GM19328 (cell line): ENCODE measurements at regions not wholly inside any gene's neighbourhood (a gene's known extent, or its start where the extent isn't known, plus 50 kb on each side); places are given as distances from the start of the nearest gene placed in this dataset.
"Not testable (repeated sequence)": the region's sequence is repeated elsewhere in the genome, so short reads cannot be mapped to it uniquely, and the experiment has no call there.

Source experiments
- ATAC-seq: cut with Tn5 transposase; IDR thresholded peaks from one replicate; pipeline ENCODE4 v1.9.1; 2021; ENCODE audit warnings: mild to moderate bottlenecking, moderate library complexity; ENCODE audit not compliant: unreplicated experiment

DNA sequence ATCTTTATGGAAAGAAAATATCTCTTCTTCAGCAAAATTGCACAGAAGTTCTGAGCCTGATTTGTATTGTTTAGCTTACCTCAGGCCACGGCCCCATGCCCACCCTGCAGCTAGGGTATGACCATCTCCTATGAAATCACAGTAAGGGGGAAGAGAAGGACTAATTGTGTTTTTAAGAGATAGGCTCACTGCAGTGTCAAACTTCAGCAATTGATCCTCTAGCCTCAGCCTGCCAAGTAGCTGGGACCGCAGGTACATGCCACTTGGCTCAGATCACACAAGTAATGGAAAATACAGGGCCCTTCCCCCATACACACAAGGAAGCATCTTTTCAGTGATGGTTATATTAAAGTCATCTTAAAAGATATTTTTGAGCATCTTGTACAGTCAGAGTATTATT lies 60.0 kb downstream of the DMAC1 start:
- ATAC-seq = no peak

DNA sequence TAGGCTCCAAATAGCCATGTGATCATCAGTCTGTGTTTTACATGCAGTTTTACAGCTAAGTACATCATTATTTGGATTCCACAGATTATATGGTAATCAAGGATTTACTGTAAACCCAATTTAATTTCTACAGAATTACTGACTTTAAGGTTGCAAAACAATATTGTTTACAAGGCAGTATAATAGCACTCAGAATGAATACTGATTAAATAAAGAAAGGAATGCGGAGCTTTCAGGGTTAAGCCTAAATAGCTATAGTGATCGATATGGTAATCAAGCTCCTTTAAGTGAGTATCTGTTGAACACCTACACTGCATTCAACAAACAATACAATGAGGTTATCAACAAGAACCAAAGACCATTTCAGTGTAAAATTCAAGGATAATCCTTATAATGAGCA lies 64.3 kb downstream of the DMAC1 start:
- ATAC-seq = no peak

DNA sequence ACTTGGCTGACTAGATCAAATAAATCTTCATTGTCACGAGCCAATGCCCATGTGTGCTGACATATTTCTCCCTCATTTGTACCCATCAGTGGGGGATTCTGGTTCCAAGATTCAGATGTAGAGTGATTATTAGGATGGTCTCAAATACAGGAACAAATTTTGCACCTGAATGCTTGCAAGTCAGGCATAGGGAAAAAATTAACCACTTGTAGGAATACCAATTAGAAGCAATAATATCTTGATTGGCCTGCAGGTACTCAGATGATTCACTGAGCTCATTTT lies 69.5 kb downstream of the DMAC1 start:
- no peak for ATAC-seq

DNA sequence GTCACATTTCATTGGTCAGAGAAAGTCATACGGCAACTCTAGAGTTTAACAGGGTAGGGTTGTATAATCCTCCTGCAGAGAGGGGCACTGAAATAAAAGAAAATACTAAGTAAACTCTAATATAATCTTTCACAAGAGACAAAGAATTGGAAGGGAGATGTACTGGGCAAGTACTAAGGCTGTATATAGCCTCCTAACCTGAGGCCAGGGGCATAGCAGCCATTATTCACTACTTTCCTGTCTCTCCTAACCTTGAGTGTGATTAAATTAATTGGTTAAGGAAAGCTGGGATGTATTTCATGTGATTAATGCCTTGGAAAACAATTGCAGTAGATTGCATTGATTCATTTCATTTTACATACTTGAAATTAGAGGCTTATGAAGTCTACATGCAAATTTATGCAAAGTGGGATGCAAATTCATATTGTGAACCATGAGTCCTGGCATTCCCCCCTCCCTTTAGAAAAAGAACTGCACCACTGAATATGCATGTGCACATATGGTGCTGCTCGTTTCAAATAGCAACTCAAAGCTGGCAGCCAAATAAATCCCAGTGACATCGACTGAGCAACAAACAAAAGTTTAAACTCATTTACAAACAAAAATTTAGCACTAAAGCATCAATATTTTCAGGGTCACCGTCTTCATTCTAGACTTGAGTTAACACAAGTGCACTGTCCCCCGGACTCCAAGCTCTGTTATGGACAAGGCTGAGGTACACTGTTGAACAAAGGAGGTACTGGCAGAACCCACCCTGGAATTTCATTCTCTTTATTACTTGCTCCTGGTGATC lies 70.0 kb downstream of the DMAC1 start:
- ATAC-seq = no peak

DNA sequence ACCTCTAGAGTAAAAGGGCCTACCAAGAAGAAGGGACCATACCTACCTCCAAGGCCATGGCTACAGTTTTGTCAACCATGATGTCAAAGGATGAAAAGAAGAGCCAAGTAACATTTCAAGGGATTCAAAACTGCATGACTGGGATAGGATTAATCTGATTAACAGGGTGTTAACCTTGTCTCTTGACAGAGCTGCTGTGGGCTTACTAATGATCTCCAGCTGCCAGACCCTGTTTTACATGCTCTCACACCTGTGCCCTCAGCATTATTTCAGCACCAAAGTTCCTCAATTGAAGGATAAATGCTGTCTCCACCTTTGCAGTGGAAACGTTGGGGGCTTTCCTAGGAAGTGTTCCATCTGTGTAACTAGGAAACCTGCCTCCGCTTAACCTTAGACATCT lies 78.3 kb downstream of the DMAC1 start:
- ATAC-seq = no peak

DNA sequence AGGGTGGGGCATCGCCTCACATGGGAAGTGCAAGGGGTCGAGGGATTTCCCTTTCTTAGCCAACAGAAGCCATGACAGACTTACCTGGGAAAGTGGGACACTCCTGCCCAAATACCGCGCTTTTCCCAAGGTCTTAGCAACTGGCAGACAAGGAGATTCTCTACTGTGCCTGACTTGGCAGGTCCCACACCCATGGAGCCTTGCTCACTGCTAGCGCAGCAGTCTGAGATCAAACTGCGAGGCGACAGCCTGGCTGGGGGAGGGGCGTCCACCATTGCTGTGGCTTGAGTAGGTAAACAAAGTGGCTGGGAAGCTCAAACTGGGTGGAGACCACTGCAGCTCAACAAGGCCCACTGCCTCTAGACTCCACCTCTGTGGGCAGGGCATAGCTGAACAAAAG lies 86.5 kb downstream of the DMAC1 start:
- ATAC-seq = not testable (repeated sequence)

DNA sequence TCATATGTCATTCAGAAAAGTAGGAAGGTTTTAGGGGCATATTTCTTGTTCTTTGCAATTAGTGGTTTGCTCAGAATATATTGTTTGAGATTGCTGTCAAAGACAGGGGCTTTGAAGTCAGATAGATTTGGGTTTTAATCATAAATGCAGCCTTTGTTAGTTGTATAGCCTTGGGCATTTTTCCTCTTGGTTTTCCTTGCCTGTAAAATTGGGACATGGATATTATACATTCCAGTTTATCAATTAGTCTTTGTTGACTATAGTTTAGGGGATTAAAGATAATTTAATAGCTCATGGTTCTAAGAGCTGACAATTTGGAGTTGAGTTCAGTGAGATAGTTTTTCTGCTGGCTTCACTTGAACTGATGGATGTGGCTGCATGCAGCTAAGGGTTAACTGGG lies 88.9 kb downstream of the DMAC1 start:
- no peak for ATAC-seq

DNA sequence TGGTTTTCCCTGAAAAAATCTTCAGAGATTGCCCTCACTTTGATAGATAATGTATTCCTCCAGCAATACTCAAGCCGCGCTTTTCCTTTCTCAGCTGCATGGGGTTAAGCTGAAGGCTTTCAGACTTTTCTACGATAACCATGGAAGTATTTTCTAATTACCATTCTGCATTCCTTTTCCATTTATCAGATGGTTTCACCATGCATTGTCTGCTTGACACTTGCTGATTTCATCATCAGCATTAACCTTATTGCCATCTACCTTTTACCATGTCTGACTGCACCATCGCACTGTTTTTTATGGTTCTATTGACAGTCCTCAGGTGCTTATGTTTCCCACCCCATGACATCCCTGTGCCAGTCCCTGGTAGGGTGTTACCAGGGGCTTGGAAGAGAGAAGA lies 91.6 kb downstream of the DMAC1 start:
- ATAC-seq = no peak

DNA sequence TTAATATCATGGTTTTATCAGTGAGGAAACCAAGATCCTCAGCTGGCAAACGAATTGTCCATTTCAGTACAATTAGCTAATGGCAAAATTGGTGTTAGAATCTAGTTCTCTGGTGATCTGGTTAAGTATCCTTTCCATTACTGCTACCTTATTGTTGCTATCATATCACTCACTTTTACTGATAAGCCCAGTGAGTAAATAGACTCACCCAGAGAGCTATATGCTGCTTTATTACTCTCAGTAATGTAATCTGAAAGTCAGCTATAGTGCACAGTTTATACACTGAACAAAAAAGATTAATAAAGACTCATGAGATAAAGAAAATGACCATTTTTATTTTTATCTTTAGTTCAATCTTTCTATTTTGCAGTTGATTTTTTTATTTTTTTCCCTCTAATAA lies 95.0 kb downstream of the DMAC1 start:
- ATAC-seq = no peak

DNA sequence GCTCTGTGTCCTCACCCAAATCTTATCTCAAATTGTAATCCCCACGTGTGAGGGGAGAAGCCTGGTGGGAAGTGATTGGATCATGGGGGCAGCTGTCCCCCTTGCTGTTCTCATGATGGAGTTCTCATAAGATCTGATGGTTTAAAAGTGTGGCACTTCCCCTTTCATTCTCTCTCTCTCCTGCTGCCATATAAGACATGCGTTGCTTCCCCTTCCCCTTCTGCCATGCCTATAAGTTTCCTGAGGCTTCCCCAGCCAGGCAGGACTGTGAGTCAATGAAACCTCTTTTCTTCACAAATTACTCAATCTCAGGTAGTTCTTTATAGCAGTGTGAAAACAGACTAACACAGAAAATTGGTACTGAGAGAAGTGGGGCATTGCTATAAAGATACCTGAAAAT lies 107.7 kb downstream of the DMAC1 start:
- no peak for ATAC-seq

DNA sequence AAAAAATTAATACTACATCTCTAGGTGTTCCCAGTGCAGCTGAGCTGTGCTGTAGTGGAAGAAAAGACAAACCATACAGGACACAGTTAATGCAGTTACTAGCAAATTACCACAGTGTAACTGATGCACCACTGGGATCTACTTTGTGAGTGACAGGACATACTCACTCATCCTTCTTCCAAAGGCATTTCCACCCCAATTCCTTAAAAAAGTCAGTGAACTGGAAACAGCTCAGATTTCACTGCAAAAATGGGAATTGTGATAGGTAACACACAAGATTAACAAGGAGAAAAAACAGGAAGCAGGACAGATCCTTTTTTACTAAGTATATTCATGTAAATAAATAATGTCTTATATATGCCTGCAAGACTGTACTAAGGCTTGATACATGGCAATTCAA lies 109.6 kb downstream of the DMAC1 start:
- no peak for ATAC-seq

DNA sequence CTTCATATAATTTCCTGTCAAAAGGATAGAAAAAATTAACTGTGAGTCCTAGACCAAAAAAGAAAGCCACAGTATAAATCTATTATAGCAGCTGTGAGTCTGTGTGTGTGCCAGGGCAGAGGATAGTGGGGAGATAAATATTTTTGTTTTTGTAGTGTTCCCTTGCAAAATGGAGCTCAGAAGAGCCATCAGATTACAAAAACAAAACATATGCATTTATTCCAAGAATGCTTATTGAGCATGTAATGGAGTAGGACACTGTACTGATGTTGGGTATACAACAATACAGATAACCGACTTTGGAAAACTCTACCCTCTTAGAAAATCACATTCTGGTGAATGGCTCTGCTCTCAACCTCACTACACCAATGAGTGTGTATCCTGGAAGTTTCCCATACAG lies 111.0 kb downstream of the DMAC1 start:
- no peak for ATAC-seq

DNA sequence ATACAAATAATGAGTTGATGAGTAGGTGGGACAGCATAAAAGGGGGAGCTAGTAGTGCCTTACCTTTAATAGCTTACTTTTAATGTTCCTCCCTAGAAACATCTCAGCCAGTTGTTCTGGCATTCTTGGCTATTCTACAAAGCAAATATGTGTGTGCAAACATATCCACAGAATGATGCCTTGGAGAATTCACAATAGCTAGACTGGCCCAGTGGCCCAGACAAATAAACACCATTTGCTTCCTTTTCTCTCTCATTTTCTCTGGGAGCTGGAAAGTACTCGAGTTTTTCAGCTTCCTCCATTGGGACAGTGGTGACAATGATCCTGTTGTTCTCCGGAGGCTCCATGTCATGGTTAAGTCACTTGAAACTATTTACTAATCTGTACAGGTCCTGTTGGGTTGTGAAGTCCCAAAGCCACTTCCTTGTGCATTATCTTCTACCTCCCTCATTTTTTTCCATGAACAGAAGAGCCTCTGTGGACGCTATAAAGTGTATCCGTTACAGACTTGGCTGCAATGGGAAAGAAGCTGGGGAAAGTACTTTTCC lies 122.9 kb downstream of the DMAC1 start:
- ATAC-seq = no peak

DNA sequence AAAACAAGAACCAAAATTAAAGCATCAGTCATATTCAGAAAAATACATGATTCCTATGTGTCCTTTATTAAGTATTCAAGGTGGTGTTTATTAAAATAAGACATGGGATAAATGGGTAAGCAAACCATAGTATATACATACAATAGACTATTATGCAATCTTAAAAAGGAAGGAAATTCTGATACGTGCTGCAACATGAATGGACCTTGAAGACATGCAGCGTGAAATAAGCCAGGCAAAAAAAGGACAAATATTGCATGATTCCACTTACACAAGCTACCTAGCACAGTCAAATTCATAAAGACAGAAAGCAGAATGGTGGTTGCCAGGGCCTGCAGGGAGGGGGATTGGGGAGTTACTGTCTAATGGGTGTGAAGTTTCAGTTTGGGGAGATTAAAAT lies 127.7 kb downstream of the DMAC1 start:
- no peak for ATAC-seq

DNA sequence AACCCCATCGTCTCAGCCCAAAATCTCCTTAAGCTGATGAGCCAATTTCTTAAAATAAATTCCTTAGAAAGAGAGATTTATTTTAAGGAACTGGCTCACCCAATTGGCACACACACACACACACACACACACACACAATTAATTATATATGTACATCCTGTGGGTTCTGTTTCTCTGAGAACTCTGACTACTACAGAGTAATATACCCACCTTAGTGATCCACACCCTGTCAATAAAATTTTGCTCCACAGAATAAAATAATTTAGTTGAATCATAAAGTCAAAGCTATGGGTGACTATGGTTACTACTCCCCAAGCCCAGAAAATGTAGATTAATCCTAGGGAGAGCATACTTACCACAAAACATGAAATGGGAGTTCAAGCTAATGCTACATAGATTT lies 131.0 kb downstream of the DMAC1 start:
- no peak for ATAC-seq

DNA sequence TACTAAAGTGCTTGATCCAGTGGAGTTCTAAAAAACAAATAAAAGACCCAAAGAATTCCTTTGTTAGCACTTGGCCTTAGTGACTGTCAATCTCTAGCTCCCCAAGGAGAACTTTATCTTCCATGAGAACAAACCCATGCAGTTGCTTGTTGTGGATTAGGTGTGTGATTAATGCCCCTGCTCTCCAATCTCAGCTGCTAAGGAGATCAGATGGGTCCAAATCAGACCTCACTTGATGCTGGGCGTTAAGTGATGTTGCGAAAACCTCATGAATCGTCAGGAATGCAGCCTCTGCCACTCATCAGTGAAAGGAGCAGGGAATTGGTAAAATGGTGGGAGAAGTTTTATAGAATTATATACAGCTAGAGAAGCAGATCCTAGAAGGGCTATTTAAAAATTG lies 133.7 kb downstream of the DMAC1 start:
- no peak for ATAC-seq

DNA sequence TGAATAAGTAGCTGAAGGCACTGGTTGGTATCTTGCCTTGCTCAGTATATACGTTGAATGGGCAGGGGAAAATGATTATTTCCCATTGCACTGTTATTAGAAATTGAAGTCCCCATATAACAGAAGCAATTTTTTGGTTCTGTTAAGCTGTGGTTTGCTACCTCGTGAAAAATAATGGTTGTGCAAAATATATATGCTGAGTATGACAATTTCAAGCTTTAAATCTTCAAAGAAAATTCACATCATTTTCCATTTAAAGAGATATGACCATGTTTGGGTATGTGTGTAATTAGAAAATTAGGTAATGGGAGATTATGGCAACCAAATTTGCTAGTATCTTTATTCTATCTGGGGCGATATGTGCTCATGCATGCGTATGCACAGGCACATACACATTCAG lies 139.8 kb downstream of the DMAC1 start:
- ATAC-seq = no peak

DNA sequence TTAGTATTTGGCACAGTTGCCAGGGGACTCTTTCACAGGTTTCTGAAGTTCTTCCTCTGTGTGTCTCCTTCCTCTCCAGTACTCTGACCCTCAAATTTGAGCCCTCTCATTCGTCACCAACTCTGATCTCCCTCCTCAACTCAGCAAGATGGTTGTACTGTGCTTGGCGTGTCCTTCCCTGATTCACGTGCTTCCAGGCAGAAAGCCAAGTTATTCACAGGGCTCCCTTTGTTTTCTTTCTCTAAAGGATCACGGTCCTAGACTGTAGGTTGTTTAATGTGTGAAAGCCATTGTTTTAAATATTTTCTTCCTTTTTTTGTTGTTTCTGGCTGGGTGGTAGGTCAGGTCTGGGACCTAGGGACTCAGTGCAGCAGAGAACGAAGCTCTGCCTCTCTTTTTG lies 142.9 kb downstream of the DMAC1 start:
- no peak for ATAC-seq

DNA sequence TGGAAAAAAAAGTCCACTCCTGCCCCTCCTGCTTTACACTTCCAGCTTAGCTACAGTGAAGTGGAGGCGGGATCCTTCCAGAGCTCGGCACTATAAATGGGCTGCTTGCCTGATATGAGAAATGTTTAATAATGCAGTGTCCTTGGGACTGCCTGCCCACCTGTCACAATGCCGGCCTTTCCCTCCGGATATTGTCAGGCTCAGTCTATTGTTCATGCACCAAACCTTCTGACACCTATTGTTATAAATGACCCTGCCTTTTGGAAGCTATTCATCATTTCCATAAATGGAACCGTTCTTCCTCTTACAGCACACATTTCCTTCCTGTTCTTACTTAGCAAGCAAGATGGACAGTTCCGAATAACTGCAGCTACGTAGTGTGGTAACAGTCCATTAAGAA lies 146.3 kb downstream of the DMAC1 start:
- no peak for ATAC-seq

DNA sequence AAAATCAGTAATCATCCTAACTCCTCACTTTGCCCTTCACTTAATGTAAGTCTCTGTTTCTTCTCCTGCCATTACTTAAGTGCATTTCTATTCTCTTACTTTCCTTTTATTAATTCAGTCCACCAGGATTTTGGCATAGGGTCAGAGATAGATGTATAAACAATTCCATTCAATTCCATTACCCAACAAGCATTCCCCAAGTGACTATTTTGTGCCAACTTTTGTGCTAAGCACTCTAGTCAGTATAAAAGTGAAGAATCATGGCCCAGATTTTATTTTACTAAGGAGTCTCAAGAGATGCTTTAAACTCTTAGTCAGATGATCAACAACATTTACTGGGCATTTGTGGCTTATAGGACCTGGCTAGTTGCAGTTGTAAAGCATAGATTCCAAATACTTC lies 159.3 kb downstream of the DMAC1 start:
- no peak for ATAC-seq

DNA sequence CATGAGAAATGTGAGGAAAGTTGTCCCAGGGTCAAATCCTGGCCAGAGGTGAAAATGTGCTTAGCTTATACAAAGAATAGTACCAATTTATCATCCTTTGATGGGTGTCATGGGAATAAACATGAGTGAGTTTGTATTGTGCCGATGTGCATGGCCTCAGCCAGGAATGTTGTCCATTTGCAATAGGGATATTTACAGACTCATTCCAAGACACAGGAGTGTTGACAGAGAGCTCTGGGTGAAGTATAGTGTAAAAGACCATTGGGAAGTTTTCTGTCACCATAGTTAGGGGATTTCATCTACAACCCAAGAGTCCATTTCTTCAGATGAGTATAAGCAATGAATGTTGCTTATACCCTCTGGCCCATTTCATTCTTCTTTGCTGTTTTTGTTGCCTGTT lies 160.1 kb downstream of the DMAC1 start:
- ATAC-seq = no peak

DNA sequence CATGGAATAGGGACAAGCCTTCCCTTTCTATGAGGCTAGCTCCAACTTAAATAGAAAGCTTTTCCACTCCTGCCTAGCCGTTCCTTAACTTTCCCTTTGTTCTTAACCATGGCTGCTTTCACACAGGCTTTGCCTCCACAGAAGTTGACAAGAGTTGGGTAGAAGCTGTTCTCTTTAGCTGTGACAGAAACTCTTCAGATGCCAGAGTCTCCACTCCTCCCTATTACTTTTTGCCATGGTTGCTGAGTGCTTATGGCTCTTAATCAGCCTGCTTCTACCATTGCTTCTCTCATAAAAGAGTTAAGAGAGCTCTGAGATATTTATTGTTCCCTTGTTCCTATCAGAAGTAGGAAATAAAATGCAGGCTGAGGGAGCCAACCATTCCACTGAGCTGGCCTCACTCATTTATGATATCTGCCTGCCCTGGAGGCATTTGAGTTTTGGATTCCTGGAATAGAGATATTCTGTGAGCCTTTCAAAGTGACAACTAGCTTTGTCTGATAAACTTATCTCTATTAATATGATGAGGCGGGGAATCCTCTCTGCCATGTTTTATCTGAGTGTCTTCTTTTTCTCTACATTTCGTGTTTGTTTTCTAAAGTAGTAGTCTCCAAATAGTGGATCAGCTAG lies 162.6 kb downstream of the DMAC1 start:
- no peak for ATAC-seq

DNA sequence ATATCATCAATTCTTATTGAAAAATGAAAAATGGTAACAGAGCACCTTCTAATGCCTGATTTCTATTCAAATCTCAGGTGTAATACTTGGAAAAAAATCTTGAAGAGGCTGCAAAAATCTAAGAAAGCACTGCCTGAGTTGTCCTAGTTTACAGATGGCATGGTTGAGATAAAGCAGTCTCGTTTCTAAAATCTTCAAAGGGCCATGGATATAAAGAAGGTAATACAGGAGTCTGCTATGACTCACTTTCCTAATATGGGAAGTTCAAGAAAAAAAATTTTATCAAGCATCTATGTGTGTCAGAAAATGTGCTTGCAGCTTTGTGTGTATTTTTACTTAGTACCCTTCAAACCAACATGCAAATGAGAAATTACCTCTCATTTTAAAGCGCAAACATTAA lies 163.3 kb downstream of the DMAC1 start:
- no peak for ATAC-seq
